ENCODE measurements at regions not wholly inside any gene's neighbourhood (a gene's known extent, or its start where the extent isn't known, plus 50 kb on each side); places are given as distances from the start of the nearest gene placed in this dataset.
"Not testable (repeated sequence)": the region's sequence is repeated elsewhere in the genome, so short reads cannot be mapped to it uniquely, and the experiment has no call there.

GRCh38 chr11:109064618-109065311, 357.2 kb upstream of the C11orf87 start:
- not testable (repeated sequence) for H3K27me3 ChIP-seq (ENCODE audit: control insufficient read depth in 3 of 3, insufficient read depth in 3 of 3, low read length in 3 of 3); H3K4me3 ChIP-seq (ENCODE audit: low read length in 3 of 3); H3K9me3 ChIP-seq (ENCODE audit: control insufficient read depth in 3 of 3, low read length in 3 of 3); H3K9ac ChIP-seq (ENCODE audit: low read depth in 1 of 3, low read length in 3 of 3); H3K27ac ChIP-seq (ENCODE audit: low read depth, low read length); H3K36me3 ChIP-seq (ENCODE audit: control insufficient read depth in 3 of 3, insufficient read depth in 3 of 3, low read length in 3 of 3); H3K4me1 ChIP-seq (ENCODE audit: control insufficient read depth in 3 of 3, insufficient read depth in 3 of 3, low read length in 3 of 3)

GRCh38 chr11:109071262-109071661, 350.7 kb upstream of the C11orf87 start:
- no peaks in the 10 kb centered on the region for H3K27me3 ChIP-seq (ENCODE audit: control insufficient read depth in 3 of 3, insufficient read depth in 3 of 3, low read length in 3 of 3)
- no peaks in the 10 kb centered on the region for H3K36me3 ChIP-seq (ENCODE audit: control insufficient read depth in 3 of 3, insufficient read depth in 3 of 3, low read length in 3 of 3)
- no peak overlapping the region for H3K9ac ChIP-seq (ENCODE audit: low read depth in 1 of 3, low read length in 3 of 3)
- peaks cover 0 to 3% (median 0%) of the 10 kb centered on the region in 3 donors for H3K9me3 ChIP-seq (ENCODE audit: control insufficient read depth in 3 of 3, low read length in 3 of 3)
- peaks cover 6 to 9% (median 8%) of the 10 kb centered on the region in 3 donors for H3K4me1 ChIP-seq (ENCODE audit: control insufficient read depth in 3 of 3, insufficient read depth in 3 of 3, low read length in 3 of 3)
- H3K27ac ChIP-seq (ENCODE audit: low read depth, low read length), result no peak overlapping the region
- no peak overlapping the region for H3K4me3 ChIP-seq (ENCODE audit: low read length in 3 of 3)

GRCh38 chr11:109071712-109072524, 350.1 kb upstream of the C11orf87 start:
- Histone ChIP-seq H3K9me3 (ENCODE audit: control insufficient read depth in 3 of 3, low read length in 3 of 3) (peaks cover 0 to 3% (median 0%) of the 10 kb centered on the region in 3 donors), H3K9ac (ENCODE audit: low read depth in 1 of 3, low read length in 3 of 3) (peak overlapping the region in 1 of 3 donors; percentile 10), H3K4me1 (ENCODE audit: control insufficient read depth in 3 of 3, insufficient read depth in 3 of 3, low read length in 3 of 3) (peaks cover 6 to 15% (median 9%) of the 10 kb centered on the region in 3 donors), H3K4me3 (ENCODE audit: low read length in 3 of 3) (no peak overlapping the region), H3K27me3 (ENCODE audit: control insufficient read depth in 3 of 3, insufficient read depth in 3 of 3, low read length in 3 of 3) (no peaks in the 10 kb centered on the region), H3K36me3 (ENCODE audit: control insufficient read depth in 3 of 3, insufficient read depth in 3 of 3, low read length in 3 of 3) (no peaks in the 10 kb centered on the region), H3K27ac (ENCODE audit: low read depth, low read length) (no peak overlapping the region)

- no peaks in the 10 kb centered on the region for H3K27me3 ChIP-seq (ENCODE audit: control insufficient read depth in 3 of 3, insufficient read depth in 3 of 3, low read length in 3 of 3)
- peaks cover 0 to 3% (median 0%) of the 10 kb centered on the region in 3 donors for H3K9me3 ChIP-seq (ENCODE audit: control insufficient read depth in 3 of 3, low read length in 3 of 3)
- H3K27ac ChIP-seq (ENCODE audit: low read depth, low read length), result no peak overlapping the region
- H3K4me1 ChIP-seq (ENCODE audit: control insufficient read depth in 3 of 3, insufficient read depth in 3 of 3, low read length in 3 of 3), result peaks cover 6 to 15% (median 9%) of the 10 kb centered on the region in 3 donors
- no peak overlapping the region for H3K4me3 ChIP-seq (ENCODE audit: low read length in 3 of 3)
- H3K9ac ChIP-seq (ENCODE audit: low read depth in 1 of 3, low read length in 3 of 3), result no peak overlapping the region
- H3K36me3 ChIP-seq (ENCODE audit: control insufficient read depth in 3 of 3, insufficient read depth in 3 of 3, low read length in 3 of 3), result no peaks in the 10 kb centered on the region
Measured at GRCh38 chr11:109073032-109073822, 348.8 kb upstream of the C11orf87 start.

- H3K9ac ChIP-seq (ENCODE audit: low read depth in 1 of 3, low read length in 3 of 3), result no peak overlapping the region
- no peaks in the 10 kb centered on the region for H3K36me3 ChIP-seq (ENCODE audit: control insufficient read depth in 3 of 3, insufficient read depth in 3 of 3, low read length in 3 of 3)
- no peaks in the 10 kb centered on the region for H3K27me3 ChIP-seq (ENCODE audit: control insufficient read depth in 3 of 3, insufficient read depth in 3 of 3, low read length in 3 of 3)
- peaks cover 6 to 15% (median 9%) of the 10 kb centered on the region in 3 donors for H3K4me1 ChIP-seq (ENCODE audit: control insufficient read depth in 3 of 3, insufficient read depth in 3 of 3, low read length in 3 of 3)
- no peak overlapping the region for H3K27ac ChIP-seq (ENCODE audit: low read depth, low read length)
- H3K4me3 ChIP-seq (ENCODE audit: low read length in 3 of 3), result no peak overlapping the region
- H3K9me3 ChIP-seq (ENCODE audit: control insufficient read depth in 3 of 3, low read length in 3 of 3), result no peaks in the 10 kb centered on the region
Measured at GRCh38 chr11:109075976-109076375, 346.0 kb upstream of the C11orf87 start.

- Histone ChIP-seq H3K4me3 (ENCODE audit: low read length in 3 of 3) (no peak overlapping the region), H3K27ac (ENCODE audit: low read depth, low read length) (no peak overlapping the region), H3K36me3 (ENCODE audit: control insufficient read depth in 3 of 3, insufficient read depth in 3 of 3, low read length in 3 of 3) (no peaks in the 10 kb centered on the region), H3K9me3 (ENCODE audit: control insufficient read depth in 3 of 3, low read length in 3 of 3) (no peaks in the 10 kb centered on the region), H3K9ac (ENCODE audit: low read depth in 1 of 3, low read length in 3 of 3) (no peak overlapping the region), H3K27me3 (ENCODE audit: control insufficient read depth in 3 of 3, insufficient read depth in 3 of 3, low read length in 3 of 3) (no peaks in the 10 kb centered on the region), H3K4me1 (ENCODE audit: control insufficient read depth in 3 of 3, insufficient read depth in 3 of 3, low read length in 3 of 3) (peaks cover 4 to 7% (median 6%) of the 10 kb centered on the region in 3 donors)
Measured at GRCh38 chr11:109076870-109077269, 345.1 kb upstream of the C11orf87 start.

GRCh38 chr11:109077291-109077920, 344.6 kb upstream of the C11orf87 start:
- Histone ChIP-seq H3K27me3 (ENCODE audit: control insufficient read depth in 3 of 3, insufficient read depth in 3 of 3, low read length in 3 of 3) (no peaks in the 10 kb centered on the region), H3K36me3 (ENCODE audit: control insufficient read depth in 3 of 3, insufficient read depth in 3 of 3, low read length in 3 of 3) (no peaks in the 10 kb centered on the region), H3K9ac (ENCODE audit: low read depth in 1 of 3, low read length in 3 of 3) (no peak overlapping the region), H3K9me3 (ENCODE audit: control insufficient read depth in 3 of 3, low read length in 3 of 3) (no peaks in the 10 kb centered on the region), H3K4me1 (ENCODE audit: control insufficient read depth in 3 of 3, insufficient read depth in 3 of 3, low read length in 3 of 3) (peaks cover 0 to 7% (median under 1%) of the 10 kb centered on the region in 3 donors), H3K4me3 (ENCODE audit: low read length in 3 of 3) (no peak overlapping the region), H3K27ac (ENCODE audit: low read depth, low read length) (no peak overlapping the region)

GRCh38 chr11:109085708-109086373, 336.1 kb upstream of the C11orf87 start:
- H3K9ac ChIP-seq (ENCODE audit: low read depth in 1 of 3, low read length in 3 of 3), result no peak overlapping the region
- H3K27ac ChIP-seq (ENCODE audit: low read depth, low read length), result no peak overlapping the region
- H3K27me3 ChIP-seq (ENCODE audit: control insufficient read depth in 3 of 3, insufficient read depth in 3 of 3, low read length in 3 of 3), result no peaks in the 10 kb centered on the region
- H3K4me3 ChIP-seq (ENCODE audit: low read length in 3 of 3), result no peak overlapping the region
- H3K4me1 ChIP-seq (ENCODE audit: control insufficient read depth in 3 of 3, insufficient read depth in 3 of 3, low read length in 3 of 3), result no peaks in the 10 kb centered on the region
- peaks cover 0 to 2% (median 0%) of the 10 kb centered on the region in 3 donors for H3K9me3 ChIP-seq (ENCODE audit: control insufficient read depth in 3 of 3, low read length in 3 of 3)
- H3K36me3 ChIP-seq (ENCODE audit: control insufficient read depth in 3 of 3, insufficient read depth in 3 of 3, low read length in 3 of 3), result no peaks in the 10 kb centered on the region

- no peak overlapping the region for H3K27ac ChIP-seq (ENCODE audit: low read depth, low read length)
- H3K4me1 ChIP-seq (ENCODE audit: control insufficient read depth in 3 of 3, insufficient read depth in 3 of 3, low read length in 3 of 3), result no peaks in the 10 kb centered on the region
- H3K9me3 ChIP-seq (ENCODE audit: control insufficient read depth in 3 of 3, low read length in 3 of 3), result peaks cover 0 to 2% (median 0%) of the 10 kb centered on the region in 3 donors
- H3K9ac ChIP-seq (ENCODE audit: low read depth in 1 of 3, low read length in 3 of 3), result no peak overlapping the region
- H3K36me3 ChIP-seq (ENCODE audit: control insufficient read depth in 3 of 3, insufficient read depth in 3 of 3, low read length in 3 of 3), result no peaks in the 10 kb centered on the region
- no peak overlapping the region for H3K4me3 ChIP-seq (ENCODE audit: low read length in 3 of 3)
- H3K27me3 ChIP-seq (ENCODE audit: control insufficient read depth in 3 of 3, insufficient read depth in 3 of 3, low read length in 3 of 3), result no peaks in the 10 kb centered on the region
Measured at GRCh38 chr11:109086931-109087330, 335.1 kb upstream of the C11orf87 start.
